ENCODE measurements at regions not wholly inside any gene's neighbourhood (a gene's known extent, or its start where the extent isn't known, plus 50 kb on each side); places are given as distances from the start of the nearest gene placed in this dataset.

DNA sequence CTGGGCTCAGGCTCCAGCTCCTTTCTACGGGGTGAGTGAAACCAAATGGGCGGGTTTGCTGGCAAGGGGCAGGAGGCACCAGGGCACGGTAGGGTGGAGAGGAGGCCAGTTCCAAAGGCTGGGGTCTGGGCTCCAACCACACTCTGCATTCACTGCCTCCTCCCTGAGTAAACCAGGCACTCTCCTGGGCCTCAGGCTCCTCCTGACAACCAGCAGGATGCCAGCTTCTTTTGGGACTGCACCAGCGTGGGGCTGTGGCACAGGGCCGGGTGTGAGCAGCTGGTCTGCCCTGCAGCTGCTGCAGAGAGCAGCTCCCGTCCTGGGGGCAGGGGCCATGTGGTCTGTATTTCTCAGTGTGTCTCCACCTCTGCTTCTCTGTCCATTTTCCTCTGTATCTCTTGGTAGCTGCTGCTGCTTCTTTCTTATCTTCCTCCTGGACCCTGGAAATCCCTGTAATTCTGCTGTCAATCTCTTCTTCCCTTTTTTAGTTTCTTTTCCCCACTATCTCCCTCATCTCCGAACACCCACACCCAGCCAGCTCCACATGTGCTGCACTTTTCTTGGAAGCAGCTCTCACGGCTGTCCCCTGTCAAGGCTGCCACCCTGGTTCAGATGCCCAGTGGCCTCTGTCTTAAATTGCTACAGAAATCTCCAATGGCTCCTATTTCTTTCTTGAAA is 54.9 kb upstream of the TBC1D21 start (continued):
- TF ChIP-seq, protein P1, sequence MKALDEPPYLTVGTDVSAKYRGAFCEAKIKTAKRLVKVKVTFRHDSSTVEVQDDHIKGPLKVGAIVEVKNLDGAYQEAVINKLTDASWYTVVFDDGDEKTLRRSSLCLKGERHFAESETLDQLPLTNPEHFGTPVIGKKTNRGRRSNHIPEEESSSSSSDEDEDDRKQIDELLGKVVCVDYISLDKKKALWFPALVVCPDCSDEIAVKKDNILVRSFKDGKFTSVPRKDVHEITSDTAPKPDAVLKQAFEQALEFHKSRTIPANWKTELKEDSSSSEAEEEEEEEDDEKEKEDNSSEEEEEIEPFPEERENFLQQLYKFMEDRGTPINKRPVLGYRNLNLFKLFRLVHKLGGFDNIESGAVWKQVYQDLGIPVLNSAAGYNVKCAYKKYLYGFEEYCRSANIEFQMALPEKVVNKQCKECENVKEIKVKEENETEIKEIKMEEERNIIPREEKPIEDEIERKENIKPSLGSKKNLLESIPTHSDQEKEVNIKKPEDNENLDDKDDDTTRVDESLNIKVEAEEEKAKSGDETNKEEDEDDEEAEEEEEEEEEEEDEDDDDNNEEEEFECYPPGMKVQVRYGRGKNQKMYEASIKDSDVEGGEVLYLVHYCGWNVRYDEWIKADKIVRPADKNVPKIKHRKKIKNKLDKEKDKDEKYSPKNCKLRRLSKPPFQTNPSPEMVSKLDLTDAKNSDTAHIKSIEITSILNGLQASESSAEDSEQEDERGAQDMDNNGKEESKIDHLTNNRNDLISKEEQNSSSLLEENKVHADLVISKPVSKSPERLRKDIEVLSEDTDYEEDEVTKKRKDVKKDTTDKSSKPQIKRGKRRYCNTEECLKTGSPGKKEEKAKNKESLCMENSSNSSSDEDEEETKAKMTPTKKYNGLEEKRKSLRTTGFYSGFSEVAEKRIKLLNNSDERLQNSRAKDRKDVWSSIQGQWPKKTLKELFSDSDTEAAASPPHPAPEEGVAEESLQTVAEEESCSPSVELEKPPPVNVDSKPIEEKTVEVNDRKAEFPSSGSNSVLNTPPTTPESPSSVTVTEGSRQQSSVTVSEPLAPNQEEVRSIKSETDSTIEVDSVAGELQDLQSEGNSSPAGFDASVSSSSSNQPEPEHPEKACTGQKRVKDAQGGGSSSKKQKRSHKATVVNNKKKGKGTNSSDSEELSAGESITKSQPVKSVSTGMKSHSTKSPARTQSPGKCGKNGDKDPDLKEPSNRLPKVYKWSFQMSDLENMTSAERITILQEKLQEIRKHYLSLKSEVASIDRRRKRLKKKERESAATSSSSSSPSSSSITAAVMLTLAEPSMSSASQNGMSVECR (CRISPR knock-in tag; IDR thresholded peaks at IDR 0.05; ENCODE audit: borderline replicate concordance): no peak

DNA sequence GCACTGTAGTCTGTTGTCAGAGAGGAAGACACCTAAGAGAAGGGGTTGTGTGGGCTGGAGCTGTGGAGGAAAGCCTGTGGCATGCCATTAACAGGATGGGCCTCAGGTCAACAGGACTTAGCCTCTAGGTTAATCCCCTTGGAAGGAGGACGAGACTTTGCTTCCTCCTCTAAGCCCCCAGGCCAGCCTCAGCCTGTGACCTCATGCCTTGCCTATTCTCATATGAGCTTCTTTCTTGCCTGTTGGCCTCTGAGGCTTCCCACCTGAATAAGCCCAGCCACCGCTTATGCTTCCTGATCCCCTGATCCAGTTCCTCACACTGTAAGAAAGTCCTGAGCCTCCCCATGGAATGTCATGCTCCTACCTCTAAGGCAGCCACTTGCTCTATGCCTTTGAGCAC is 52.2 kb upstream of the TBC1D21 start:
- Mint-ChIP-seq H3K27me3 (ENCODE audit: low read depth) (no peaks in the 10 kb centered on the region; the same call in none of the 2 replicates), H3K36me3 (no peaks in the 10 kb centered on the region), H3K4me3 (no peak overlapping the region), H3K27ac (no peak overlapping the region), H3K9me3 (peaks cover 8% of the 10 kb centered on the region; the same call in 1 of the 2 replicates), H3K4me1 (no peaks in the 10 kb centered on the region)
- ATAC-seq (no peak), DNase-seq (ENCODE audit: low spot score) (no peak)
- CTCF ChIA-PET: interaction anchor here (1.0 to 4.2 kb wide), 3 partner anchors 45 to 117 kb away, joined by 3 to 13 read pairs (median 6); no protein-coding TSS in a partner anchor
- POLR2A ChIA-PET: no interaction called here
- TF ChIP-seq IRF2 (CRISPR knock-in tag; IDR thresholded peaks at IDR 0.05; ENCODE audit: borderline replicate concordance, low read depth) (no peak), NR2C2 (CRISPR knock-in tag; IDR thresholded peaks at IDR 0.05) (no peak), MYBL2 (CRISPR knock-in tag; IDR thresholded peaks at IDR 0.05) (no peak), JAZF1 (CRISPR knock-in tag; IDR thresholded peaks at IDR 0.05) (no peak), SMAD4 (CRISPR knock-in tag; IDR thresholded peaks at IDR 0.05) (no peak), NR1H2 (CRISPR knock-in tag; IDR thresholded peaks at IDR 0.05) (no peak), CREB1 (CRISPR knock-in tag; IDR thresholded peaks at IDR 0.05) (no peak), EMX1 (CRISPR knock-in tag; IDR thresholded peaks at IDR 0.05) (no peak), ZNF219 (CRISPR knock-in tag; IDR thresholded peaks at IDR 0.05; ENCODE audit: borderline replicate concordance) (no peak), NR3C1 (CRISPR knock-in tag; conservative IDR thresholded peaks at IDR 0.05; ENCODE audit: low read depth) (no peak), FOXP1 (CRISPR knock-in tag; IDR thresholded peaks at IDR 0.05; ENCODE audit: borderline replicate concordance) (no peak)
- TF ChIP-seq, protein P2, sequence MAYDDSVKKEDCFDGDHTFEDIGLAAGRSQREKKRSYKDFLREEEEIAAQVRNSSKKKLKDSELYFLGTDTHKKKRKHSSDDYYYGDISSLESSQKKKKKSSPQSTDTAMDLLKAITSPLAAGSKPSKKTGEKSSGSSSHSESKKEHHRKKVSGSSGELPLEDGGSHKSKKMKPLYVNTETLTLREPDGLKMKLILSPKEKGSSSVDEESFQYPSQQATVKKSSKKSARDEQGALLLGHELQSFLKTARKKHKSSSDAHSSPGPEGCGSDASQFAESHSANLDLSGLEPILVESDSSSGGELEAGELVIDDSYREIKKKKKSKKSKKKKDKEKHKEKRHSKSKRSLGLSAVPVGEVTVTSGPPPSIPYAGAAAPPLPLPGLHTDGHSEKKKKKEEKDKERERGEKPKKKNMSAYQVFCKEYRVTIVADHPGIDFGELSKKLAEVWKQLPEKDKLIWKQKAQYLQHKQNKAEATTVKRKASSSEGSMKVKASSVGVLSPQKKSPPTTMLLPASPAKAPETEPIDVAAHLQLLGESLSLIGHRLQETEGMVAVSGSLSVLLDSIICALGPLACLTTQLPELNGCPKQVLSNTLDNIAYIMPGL (CRISPR knock-in tag; IDR thresholded peaks at IDR 0.05): no peak
- TF ChIP-seq, protein P3, sequence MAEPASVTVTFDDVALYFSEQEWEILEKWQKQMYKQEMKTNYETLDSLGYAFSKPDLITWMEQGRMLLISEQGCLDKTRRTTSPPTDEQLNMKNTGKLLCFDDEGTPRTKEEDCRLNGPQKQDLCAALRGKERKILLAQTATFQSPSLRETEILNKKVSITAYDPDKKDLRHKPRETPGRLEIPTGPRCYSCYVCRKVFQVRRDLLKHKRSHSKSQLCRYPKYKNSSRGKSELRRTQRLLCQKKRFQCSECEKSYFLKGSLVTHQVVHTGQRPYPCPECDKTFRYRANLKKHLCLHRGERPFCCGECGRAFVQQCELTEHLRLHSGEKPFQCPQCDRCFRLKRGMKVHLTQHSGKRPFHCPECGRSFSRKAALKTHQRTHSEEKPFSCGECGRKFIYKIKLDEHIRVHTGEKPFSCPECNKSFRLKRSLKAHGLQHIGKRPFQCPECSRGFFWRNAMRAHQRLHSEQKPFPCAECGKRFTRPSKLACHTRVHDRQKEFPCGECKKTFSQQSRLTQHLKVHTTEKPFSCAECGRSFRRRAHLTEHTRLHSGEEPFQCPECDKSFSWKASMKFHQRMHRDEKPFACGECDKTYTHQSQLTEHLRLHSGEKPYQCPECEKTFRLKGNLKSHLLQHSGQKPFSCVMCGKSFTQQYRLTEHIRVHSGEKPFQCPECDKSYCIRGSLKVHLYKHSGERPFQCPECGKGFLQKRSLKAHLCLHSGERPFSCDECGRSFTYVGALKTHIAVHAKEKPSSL (CRISPR knock-in tag; conservative IDR thresholded peaks at IDR 0.05): no peak
- TF ChIP-seq, protein P4, sequence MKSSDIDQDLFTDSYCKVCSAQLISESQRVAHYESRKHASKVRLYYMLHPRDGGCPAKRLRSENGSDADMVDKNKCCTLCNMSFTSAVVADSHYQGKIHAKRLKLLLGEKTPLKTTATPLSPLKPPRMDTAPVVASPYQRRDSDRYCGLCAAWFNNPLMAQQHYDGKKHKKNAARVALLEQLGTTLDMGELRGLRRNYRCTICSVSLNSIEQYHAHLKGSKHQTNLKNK (CRISPR knock-in tag; IDR thresholded peaks at IDR 0.05): no peak
- TF ChIP-seq, protein P5, sequence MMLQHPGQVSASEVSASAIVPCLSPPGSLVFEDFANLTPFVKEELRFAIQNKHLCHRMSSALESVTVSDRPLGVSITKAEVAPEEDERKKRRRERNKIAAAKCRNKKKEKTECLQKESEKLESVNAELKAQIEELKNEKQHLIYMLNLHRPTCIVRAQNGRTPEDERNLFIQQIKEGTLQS (CRISPR knock-in tag; conservative IDR thresholded peaks at IDR 0.05): no peak

Measured in WTC11 (cell line).